HG02852 (cell line): ENCODE measurements at regions not wholly inside any gene's neighbourhood (a gene's known extent, or its start where the extent isn't known, plus 50 kb on each side); places are given as distances from the start of the nearest gene placed in this dataset.
A peak's percentile ranks its signal among the peaks of the same experiment; 100 is the strongest.
"Not testable (repeated sequence)": the region's sequence is repeated elsewhere in the genome, so short reads cannot be mapped to it uniquely, and the experiment has no call there.

Experiments used
- ATAC-seq: cut with Tn5 transposase; IDR thresholded peaks from one replicate; pipeline ENCODE4 v1.9.1; 2021; ENCODE audit warnings: mild to moderate bottlenecking, moderate library complexity; ENCODE audit not compliant: unreplicated experiment

DNA sequence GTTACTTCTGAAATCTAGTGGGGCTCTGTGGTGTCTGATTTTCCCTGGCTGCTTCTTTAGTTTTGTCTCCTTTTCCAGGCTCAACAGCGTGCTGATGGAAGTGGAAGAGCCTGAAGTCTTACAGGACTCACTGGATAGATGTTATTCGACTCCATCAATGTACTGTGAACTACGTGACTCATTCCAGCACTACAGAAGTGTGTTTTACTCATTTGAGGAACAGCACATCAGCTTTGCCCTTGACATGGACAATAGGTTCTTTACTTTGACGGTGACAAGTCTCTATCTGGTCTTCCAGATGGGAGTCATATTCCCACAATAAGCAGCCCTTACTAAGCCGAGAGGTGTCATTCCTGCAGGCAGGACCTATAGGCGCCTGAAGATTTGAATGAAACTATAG, 51.1 kb downstream of the NBPF8 start:
- ATAC-seq = not testable (repeated sequence)

DNA sequence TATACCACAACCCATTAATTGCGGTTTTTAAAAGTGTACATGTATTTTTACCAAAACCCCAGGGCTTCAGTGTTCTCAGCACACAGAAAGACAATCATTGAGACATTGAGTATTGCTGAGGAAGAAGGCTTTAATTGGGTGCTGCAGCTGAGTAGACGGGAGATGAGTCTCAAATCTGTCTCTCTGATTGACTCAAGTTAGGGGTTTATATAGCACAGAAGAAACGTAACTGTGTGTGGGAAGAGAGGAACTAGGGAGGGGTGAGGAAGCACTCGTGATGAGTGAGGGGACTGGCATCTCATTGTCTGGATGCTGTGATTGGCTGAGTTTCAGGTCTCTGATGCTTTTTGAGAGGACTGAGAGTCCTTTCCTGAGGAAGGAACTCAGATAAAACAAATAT, 62.8 kb downstream of the NBPF8 start:
- not testable (repeated sequence) for ATAC-seq

DNA sequence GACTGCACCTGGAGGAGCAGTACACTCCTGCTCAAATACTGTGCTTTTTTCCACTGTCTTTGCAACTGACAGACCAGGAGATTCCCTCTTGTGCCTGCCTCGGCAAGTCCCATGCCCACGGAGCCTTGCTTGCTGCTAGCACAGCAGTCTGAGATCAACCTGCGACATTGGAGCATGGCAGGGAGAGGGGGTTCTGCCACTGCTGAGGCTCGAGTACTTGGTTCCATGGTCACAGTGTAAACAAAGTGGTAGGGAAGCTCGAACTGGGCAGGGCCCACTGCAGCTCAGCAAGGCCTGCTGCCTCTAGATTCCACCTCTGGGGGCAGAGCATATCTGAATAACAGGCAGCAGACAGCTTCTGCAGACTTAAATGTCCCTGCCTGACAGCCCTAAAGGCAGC, 63.6 kb downstream of the NBPF8 start:
- not testable (repeated sequence) for ATAC-seq

DNA sequence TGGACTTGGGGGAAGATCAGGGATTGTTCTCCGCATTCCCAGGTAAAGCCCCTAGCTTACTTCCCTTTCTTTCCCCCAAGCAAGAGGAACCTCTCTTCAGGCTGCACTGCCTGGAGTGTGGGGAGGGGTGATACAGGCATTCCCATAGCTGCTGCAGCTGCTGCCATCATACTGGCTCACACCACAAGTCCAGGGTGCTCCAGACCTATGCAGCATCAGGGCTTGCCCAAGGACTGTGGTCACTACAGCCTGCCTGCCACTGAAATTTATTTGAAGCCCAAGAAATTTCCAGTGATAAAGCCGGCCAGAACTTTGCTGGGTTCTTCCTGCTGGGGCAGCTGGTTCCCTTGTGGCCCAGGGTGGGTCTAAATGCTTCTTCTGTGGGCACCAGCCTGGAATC, 72.7 kb downstream of the NBPF8 start:
- not testable (repeated sequence) for ATAC-seq

DNA sequence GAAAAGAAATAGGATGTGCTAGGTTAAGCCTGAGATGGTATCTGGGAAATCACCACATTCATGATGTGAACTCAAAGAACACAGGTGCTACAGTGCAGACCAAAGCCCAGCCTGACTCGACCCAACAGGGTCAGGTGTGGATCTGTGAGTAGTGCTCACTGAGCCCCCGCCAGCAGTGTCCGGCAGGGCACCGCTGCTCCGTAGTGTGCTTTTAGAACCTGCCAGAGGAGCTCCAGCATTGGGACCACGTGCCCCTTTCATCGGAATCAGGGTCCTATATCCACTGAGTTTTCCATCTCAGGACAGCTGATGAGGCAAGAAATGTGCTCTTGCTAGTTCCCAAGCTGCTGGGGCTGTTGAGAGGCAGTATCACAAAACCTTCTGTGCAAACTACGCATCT, 74.4 kb downstream of the NBPF8 start:
- ATAC-seq = not testable (repeated sequence)

DNA sequence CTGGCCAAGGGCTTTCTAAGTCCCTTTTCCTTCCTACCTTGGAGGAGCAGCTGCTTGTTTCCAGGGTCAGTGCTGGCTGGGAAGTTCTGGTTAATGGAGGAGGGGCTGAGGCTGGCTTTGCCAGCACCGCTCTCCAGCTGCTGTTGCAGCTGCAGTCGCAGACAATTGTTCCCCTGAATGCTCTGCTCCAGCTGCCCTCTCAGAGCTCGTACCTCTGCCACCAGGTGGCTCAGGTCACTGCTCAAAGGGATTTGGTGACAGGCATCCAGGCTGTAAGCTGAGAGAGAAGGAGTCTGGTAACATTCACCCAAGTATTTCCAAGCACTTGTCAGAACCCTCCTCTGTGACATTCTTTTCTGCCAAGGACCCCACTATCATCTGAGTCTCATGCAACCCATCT, 82.3 kb downstream of the NBPF8 start:
- ATAC-seq = not testable (repeated sequence)

DNA sequence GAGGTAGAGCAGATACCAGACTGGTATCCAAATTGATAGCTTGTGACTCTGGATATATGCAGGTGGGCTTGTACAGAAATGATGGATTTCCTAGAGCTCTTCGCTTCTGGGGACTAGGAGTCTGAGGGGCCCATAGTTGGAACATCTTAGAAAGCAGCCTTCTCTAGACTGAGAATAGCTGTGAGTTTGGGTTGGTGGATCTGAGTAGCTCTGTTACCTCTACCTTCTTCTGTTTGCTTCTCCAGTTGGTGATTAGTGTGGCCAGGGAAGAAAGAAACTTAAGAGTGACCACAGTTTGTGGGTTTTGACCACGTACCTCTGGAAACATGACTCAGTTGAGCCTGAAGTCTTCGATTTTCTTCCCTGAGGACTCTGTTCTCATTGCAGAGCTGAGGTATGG, 88.4 kb downstream of the NBPF8 start:
- ATAC-seq = not testable (repeated sequence)

DNA sequence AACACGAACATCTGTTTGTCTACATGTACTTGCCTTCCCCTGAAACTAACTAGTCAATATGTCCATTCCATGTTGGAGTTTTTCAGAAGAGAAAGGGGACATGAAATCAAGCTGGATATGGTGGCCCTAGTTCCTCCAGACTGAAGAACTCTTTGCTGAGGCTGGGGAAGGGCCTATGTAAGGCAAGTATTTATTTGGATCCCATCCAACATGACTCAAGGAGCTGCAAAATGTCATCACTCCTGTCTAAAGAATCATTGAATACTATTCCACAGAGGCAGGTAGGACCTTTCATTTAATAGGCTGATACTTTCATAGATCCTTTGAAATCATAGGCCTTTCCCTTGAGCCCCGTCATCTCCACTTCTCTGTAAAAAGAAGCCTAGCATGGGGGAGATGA, 91.5 kb downstream of the NBPF8 start:
- not testable (repeated sequence) for ATAC-seq

DNA sequence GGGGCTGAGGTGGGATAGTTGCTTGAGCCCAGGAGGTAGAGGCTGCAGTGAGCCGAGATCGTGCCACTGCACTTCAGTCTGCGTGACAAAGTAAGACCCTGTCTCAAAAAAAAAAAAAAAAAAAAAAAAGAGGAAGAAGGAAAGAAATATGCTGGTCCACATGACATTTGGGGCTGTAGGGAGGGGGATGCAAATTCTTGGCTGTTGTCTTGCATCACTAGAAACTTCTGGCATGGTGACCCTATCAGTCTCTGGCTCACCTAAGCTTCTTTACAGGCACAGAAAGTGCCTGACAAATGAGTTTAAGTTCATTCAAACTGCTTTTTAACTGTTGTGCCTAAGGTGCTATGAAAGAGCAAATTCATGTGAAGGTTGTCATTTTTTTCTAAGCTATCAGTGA, 93.5 kb downstream of the NBPF8 start:
- not testable (repeated sequence) for ATAC-seq

DNA sequence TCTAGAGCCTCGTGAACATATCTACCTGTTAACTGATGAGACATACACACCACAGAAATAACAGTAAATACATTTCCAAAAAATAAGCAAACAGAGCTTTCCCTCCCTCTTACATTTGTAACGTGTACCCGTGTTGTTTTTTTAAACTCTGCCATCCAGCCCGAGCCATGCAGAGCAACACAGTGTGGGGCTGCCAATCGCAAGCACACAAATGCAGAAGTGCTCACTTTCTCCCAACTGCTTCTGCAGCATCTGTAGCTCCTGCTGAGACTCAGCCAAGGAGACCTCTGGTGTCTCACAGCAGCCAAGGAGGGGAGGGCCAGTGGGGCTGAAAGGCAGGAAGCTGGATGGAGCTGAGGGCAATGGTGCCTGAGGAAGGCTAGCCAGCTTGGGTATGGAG, 94.4 kb downstream of the NBPF8 start:
- ATAC-seq = not testable (repeated sequence)

DNA sequence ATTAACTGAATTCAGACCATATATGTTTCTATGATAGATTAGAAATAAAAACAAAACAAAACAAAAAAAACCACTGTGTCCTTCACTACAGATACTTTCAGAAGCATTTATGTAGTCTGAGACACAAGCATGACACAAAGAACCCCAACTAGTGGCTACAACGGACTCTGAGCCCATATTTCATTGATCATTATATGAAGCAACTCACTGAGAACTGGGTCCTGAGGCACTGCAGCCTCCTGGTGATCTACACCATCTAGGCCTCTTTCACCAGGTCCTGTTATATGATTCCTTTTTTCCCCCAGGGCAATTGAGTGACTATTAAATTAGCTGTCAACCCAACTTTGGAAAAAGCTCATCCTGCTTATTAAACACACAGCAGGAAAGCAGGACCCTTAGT, 98.3 kb downstream of the NBPF8 start:
- ATAC-seq = not testable (repeated sequence)

DNA sequence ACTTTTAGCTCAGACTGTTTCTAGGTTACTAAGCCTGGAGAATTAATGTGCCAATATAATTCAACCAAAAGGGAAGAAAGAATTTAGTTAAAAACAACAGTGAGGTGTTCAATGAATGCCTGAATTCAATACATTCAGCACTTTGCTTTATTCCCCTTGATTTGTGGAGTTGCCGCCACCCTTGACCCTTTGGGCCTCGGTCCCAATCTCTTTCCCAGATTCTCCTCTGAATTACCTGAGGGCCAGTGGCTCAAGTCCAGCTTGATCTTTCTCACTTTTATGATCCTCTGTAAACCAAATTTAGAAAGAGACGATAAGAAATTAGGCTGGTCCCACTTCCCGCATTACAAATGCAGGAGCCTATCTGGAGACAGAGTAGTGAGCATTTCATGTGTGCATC, 98.7 kb downstream of the NBPF8 start:
- not testable (repeated sequence) for ATAC-seq

DNA sequence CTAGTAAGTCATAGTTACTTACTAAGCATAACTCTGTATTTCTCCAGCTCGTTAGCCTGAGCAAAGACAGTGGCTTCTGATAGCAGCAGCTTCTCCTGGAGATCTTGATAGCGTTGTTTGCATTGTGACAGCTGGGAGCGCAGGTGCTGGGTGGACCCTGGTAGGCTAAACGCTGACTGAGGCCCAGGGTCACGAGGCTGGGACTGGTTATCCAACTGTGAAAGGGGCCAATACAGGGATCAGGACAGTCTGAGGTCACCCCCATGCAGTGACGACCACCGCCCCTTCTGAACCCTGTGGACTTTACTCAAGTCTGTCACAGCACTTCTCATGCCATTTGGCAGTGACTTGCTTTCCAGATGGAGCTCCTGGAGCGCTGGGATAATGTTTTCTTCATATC, 104.4 kb downstream of the NBPF8 start:
- not testable (repeated sequence) for ATAC-seq

DNA sequence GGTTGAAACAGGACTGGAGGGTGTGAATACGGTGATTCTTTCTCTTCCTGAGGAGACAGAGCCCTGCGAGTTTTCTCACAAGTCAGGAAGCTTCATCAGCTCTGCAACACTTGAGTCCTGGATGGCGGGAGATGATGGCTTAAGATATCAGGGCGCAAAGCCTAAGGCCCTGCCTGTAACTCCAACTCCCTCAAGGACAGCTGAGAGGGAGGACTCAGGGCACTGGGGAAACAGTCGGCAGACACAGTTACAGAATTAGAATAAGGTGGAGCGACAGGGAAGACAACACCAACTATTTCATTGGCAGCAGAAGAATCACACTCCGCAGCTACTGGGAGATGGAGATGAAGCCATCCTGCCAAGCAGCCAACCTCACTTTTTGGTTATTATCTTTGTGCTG, 109.6 kb downstream of the NBPF8 start:
- ATAC-seq = not testable (repeated sequence)

DNA sequence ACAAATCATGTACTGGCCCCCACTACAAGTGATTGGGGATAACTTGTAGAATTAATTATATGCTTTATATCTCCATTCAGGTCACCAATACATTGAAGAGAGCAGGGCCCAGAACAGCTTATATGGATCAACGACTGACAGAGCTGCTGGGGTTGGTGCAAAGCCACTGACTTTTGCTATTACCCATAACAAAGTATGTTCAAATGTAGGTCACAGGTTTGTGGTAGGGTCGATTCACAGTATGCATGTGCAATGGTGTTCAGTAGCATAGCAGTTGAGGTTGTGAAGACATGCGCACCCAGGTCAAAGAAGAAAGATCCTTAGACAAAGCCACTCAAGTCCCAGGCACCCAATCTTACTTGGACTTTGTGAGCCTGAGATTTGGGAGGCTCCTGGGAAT, 110.6 kb downstream of the NBPF8 start:
- not testable (repeated sequence) for ATAC-seq

DNA sequence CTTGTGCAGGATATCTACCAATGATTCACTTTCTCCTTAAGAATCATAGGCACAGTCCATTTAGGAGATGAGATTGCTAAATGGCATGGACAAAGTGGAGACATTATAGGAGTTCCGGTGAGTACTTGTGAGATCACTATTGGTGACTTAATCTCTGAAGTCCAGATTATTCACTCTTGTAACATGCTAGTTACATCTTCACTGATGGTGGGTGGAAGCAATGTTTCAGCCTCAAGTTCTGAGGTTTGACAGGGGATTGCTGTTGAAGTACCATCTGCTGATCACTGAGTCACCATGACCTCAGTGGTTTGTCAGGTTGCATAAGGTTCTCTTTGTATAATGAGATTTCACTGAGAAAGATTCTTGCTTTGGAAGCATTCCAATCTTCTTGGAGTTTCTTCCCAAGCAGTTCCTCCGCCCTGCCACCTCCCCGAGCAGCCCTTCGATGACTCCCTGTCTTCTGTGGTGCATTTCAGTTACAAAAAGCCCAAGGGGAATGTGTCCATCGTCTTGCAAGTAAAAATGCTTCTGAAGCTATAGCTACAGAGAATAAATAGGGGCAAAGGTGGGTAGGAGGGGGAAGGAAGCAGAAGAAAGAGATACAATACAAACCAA, 114.7 kb downstream of the NBPF8 start:
- not testable (repeated sequence) for ATAC-seq

DNA sequence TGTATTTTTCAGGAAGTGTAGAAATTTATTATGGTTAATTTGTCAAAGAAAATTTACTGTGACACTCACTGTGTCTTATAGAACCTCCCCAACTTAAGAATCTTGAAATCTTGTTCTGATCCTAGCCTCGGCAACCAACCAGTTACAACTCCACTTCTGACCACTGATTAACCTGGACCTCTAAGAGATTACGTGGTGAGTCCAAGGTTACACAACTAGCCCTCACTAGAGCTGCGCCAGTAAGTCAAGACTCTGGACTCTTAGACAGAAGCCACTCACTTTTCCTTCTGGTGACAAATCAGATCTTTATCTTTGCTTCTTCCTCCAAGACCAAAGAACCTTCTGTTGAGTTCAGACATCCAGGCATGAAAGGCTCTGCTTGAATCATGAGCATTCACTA, 116.6 kb downstream of the NBPF8 start:
- ATAC-seq = not testable (repeated sequence)

DNA sequence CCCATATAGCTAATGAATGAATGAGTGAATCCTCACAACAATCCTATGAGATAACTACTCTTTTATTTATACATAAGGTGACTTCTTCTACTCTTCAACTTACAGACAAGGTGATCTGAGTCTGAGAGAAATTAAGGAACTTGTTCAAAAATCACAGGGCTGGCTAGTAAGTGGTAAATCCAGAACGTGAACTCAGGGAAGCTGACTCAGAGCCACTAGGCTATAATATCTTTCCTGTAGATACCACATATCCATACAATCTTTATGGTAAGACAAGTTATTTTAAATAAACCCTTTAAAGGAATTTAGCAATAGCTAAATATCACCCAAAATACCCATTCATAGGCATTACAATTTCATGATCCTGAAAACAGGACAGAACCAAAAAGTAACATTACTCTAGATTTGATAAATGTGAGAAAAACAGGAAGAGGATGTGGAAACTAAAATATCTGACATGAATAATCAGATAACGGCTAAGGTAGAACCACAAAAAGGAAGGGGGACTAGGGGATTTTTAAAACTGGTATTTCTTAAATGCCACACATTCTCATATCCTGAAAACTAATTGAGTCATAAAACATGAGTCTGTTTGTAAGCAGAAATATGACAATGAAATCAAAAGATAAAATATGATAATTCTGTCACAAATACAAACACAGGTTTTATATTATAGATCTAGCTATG, 119.7 kb downstream of the NBPF8 start:
- peak; percentile 67 for ATAC-seq

DNA sequence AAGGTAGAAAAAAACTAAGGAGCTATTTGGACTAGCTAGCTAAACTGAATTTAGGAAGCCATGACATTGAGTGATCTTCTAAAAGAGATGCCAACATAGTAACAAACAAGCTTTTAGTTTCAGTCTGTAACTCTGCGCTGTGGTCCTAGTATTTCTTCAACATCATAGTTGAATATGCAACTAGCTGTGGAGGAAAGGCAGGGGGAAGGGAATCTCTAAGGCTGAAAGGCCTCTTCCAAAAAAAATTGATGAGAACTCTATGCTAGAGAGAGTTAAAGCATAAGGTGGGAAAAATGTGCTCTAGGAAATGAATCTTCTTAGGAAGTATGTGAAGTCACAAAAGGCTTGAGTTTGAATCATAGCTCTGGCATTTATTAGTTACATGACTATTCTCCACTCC, 120.2 kb downstream of the NBPF8 start:
- peak; percentile 67 for ATAC-seq

DNA sequence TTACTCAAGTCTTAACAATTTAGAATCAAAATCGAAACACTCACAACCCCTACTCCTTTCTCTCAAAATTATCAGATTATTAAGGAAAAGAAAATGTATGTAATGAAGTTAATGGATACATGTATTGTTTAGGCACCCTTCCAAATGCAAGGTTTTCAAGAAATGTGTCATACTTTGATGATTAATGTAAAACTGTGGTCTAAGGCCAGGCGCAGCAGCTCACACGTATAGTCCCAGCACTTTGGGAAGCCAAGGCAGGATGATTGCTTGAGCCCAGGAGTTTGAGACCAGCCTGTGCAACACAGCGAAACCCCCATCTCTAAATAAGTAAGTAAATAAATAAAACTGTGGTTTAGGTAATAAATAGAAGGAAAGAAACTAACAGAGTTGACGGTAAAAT, 126.6 kb downstream of the NBPF8 start:
- ATAC-seq = not testable (repeated sequence)

DNA sequence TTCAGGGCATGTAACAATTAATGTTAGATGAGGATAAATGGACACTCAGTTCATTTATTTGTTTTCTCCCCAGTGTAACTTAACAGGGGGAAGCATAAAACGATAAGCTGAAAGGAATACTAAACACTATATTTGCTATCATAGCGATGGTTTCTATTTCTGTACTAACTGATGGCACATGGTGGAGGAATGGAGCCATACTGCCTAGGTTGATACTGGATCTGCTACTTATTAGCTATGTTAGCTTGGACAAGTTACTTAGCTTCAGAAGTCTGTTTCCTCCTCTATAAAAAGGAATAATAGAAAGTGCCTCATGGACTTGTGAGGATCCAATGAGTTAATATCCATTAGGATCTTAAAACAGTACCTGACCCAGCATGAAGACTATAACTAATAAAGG, 127.5 kb downstream of the NBPF8 start:
- ATAC-seq = not testable (repeated sequence)

DNA sequence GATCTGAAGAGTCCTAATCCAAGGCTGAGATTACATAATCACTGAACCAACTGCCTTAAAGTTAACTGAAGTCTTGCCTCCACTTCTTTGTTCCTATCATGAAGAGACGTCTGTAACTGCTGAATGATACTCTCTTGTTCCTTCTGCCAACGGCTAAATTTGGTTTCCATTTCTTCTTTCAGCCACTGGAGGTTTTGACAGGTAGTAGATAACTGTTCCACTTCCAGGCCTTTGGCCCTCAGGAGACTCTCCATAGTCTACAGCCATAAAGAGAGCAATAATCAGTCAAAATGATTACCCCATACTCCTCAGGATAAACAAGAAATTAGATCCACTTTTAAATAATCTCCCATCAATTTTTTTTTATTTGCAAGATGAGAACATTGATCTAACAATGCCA, 128.1 kb downstream of the NBPF8 start:
- ATAC-seq = not testable (repeated sequence)

DNA sequence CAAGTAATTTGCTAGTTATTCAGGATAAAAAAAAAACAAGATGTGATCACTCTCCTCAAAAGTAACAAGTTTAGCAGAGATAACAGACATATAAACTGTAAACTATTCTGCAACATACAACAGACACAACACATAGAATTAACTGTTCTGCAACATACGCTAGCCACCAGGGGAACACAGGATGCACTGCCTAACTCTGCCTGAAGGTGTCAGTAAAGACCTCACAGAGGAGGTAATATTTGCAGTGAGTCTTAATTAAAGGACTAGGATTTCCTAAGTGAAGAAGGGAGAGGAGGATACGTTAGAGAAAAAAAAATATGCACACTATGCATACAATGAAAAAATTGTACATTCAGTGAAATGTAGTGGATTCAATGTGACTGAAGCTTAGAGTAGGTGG, 129.6 kb downstream of the NBPF8 start:
- peak; percentile 79 for ATAC-seq
